Stimulated activated CD8-positive, alpha-beta memory T cell treated with anti-CD3 and anti-CD28 coated beads, Interleukin-12 subunit alpha, Interleukin-12 subunit beta, amount 100 ng/mL, for 4 hours (primary cell): ENCODE measurements at regions not wholly inside any gene's neighbourhood (a gene's known extent, or its start where the extent isn't known, plus 50 kb on each side); places are given as distances from the start of the nearest gene placed in this dataset.
"Not testable (repeated sequence)": the region's sequence is repeated elsewhere in the genome, so short reads cannot be mapped to it uniquely, and the experiment has no call there.

Experiments
- DNase-seq: peaks from one replicate; pipeline ENCODE4 v3.0.0-alpha.2; 2020; ENCODE audit warnings: low read depth

DNA sequence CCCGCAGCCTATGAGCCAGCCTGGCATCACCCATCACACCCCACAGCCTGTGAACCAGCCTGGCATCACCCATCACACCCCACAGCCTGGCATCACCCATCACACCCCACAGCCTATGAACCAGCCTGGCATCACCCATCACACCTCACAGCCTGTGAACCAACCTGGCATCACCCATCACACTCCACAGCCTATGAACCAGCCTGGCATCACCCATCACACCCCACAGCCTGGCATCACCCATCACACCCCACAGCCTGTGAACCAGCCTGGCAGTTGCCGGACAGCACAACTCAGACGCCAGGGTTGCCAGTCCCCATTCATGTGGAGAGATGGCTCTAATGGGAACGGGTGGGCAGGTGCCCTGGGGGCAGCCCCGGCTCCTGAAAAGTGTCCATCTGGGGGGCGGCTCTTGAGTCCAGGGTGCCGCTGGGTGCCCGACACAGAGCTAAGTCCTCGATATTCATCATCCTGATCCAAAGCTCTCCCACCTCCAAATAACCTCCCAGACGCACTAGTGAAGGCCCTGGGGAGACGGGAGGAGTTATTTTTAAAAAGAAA lies 116.9 kb upstream of the AFDN start:
- DNase-seq, result not testable (repeated sequence)

DNA sequence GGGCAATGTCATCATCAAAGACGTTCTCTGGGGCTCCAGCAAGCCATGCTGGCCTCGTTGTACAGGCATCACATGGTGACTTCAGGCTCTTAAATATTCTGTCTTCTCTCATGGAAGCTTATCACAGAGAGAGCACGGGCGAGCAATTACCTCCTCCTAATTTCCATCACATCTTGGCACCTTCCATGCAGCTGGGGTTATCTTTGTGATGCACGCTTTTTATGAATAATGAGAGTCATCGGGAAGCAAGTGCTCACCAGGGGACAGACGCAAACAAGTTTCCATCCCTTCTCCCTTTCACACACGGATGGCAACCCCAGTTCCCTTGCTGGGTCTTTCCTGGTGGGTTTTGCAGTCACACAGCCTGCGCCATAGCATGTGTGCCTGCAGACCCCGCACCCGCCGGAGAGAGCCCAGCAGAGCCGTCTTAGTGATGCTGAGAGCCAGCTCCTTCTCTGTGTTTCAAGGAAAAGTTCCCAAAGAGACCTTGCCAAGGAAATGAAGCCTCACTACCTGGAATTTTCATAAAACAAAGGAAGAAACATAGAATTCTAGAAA lies 116.3 kb upstream of the AFDN start:
- DNase-seq, result no peak

DNA sequence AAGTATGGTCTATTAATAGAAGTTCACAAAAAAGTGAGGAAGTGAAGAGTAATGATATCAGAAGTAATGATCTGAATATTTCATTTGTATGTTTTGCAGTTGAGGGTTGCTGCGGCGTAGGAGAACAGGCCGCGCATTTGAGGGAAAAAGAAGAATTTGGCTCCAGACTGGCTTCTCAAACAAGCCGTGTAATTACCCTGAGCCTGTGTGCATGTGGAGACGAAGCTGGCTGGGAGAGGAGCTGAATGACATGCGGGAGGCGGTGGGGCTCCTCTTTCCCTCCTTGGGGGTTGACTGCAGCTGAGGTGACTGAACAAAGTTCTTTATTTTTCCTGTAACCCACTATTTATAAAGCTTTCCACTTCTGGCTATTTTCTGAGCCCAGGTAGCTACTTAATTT lies 115.5 kb upstream of the AFDN start:
- DNase-seq, result no peak

DNA sequence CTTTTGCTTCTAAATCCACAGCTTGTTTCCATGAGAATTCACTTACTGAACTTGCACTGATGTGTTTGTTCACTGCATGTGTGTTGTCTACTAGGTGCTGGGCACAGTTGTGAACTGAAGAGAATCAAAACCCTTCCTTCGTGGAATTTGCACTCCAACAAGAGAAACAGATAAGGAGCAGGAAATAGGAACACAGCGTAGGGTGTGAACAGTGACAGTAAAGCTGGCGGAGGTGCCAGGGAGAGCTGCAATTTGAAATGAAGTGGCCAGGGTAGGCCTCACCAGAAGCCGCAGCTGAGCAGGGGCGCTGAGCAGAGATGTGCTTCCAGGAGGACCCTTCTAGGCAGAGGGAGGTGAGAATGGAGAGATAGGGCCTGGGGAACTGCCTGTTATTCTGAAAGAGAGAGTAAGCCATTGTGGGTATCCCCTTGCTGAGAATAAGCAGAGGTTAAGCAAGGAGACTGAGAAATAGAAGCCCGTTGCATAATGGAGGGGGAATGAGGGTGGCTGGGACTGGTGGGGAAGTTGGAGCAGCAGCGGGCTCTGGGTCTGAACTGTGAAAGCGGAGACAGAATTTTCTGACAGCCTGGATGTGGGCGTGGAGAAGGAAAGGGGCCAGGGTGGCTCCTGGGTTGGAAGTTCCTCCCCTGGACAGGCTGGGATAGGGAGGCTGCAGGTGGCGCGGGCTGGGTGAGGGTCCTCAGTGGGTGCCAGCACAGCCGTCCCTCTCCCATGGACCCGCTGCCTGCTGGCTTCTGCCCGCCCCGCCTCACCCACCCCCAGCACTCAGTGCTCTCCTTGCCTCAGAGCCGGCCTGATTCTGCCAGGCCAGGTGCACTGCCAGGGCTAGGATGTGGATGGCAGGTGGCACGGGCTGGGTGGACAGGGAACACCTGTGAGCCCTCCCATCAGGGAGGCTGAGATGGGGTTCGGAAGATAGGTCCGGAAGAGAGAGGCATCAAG lies 114.7 kb upstream of the AFDN start:
- DNase-seq, result no peak

DNA sequence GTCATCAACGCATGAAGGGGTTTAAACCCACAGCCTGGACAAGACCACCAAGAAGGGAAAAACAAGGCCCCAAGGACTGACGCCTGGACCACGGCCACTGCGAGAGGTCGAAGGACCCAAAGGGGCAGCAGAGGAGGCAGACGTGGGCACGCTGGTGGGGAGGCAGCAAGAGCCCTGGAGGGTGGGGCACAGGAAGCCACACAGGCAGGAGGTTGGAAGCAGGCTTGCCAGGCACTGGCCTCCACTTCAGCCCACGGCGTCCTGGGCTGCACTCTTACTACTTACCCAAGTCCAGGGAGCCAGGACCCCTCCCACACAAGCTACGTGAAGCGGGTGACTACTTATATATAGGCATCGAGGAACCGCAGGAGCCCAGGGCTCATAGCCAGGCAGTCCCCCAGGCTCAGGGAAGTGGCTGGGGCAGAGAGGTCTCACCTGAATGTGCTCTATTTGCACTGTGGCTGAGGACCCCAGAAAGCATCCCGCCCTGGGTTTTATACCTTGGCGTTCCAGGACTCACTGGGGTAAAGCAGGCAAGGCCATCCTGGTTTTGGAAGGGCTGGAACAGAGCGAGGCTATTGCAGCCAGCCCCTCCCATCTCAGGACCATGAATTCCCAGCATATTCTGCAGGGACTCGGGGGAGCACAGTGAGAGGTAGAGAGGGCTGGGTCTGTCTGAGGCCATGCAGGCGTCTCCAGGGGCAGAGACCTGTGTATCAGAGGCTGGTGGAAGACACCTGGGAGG lies 113.8 kb upstream of the AFDN start:
- DNase-seq, result no peak

DNA sequence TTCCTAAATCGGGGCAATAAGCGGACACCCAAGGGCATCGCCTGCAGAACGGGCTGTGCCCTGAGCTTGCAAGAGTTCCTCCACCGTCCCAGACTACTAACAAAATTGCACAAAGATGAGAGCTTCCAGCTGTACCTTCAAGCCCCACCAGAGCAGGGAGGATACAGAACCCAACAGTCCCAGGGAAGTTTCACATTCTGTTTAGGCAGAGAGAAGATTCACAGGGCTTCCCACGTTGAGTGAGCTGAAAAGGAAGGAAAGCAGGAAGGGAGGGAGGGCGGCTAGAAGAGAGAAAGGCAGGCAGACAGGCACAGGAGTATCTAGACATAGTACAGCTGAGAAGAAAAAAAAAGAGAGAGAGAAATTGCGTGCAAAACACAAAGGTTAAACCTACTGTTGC lies 112.6 kb upstream of the AFDN start:
- no peak for DNase-seq

DNA sequence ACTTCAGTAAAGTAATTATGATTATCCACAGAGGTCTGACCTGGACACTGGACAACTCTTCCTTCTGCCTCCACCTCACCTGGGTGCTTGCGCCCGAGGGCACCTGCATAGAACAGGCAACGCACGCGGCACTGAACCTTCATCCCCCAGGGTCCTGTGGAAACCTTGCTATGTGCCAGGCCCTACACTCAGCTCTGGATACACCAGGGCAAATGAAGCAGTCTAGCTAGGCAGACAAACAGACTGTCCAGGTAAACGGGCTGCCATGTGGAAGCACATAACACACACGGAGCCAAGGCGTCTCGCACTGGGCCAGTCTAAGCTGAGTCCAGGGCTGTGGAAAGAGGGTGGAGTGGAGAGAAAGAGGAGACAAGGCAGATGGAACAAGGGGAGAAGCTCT lies 109.3 kb upstream of the AFDN start:
- DNase-seq, result no peak

DNA sequence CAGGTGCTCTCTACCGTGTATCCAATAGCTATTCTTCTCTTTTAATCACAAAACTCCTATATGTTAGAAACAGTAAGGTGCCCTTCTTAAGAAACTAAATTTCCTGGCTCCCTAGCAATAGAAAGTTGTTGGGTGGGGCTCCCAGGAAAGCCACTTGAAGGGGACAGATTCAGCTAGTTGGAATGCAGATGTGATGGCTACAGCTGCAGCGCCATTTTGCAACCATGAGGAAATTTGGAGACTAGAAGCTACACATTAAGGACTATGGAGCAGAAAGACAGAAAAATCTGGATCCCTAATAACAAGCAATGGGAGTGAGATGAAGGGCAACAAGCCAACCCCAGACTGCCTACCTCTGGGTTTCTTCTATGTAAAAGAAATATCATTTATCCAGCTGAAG lies 108.8 kb upstream of the AFDN start:
- DNase-seq, result no peak

DNA sequence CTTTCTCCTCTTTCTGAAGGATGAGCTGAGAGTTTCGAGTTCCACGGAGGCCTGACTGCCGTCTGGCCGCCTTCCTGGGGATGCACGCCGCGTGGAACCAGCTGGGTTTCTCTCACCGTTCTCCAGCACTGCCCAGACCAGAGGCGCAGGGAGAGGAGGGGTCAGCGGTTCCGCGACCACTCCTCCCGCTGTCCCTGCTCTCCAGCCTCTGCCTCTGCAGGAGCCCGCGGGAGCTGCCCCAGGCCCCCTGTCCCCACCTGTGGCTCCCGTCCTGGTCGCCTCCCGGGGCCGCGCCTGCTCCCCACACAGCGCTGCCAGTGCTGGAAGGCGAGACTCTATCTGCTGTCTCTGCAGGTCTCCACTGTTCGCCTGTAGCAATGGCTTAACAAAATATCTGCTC lies 106.8 kb upstream of the AFDN start:
- DNase-seq, result no peak

DNA sequence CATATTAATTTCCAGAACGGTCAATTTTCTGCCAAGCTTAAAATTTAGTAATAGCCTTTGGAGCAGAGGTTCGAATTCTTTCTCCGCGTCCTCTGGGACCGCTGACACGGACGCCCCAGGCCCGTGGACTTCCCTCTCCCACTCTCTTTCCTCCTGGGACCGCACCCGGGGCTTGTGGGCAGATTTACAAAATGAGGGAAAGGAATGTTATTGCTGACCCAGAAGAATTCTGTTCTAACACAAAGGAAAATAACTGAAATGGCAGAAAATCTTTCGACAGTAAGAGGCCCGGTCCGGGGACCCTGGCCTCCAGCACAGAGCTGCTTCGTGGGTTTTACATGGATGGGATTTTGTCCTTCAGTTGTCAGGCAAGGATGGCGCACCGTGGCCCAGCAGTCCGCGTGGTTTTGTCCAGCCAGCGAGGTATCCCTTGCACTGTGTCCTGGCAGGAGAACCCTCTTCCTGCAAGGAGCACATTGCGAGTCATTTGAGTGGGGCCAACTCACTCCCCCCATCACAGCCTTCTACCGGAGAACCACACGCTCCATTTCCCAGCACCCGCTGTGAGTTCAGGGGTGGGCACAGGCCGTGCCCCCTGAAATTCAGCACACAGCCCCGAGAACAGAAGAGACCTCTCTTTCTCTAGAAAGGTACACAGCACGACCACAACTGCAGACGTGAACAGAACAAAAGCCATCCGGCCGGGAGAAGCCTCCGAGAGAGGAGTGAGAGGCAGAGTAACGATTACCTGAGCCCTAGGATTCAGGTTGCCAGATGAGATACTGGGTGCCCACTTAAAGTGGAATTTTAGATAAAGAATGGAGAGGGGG lies 106.0 kb upstream of the AFDN start:
- no peak for DNase-seq

DNA sequence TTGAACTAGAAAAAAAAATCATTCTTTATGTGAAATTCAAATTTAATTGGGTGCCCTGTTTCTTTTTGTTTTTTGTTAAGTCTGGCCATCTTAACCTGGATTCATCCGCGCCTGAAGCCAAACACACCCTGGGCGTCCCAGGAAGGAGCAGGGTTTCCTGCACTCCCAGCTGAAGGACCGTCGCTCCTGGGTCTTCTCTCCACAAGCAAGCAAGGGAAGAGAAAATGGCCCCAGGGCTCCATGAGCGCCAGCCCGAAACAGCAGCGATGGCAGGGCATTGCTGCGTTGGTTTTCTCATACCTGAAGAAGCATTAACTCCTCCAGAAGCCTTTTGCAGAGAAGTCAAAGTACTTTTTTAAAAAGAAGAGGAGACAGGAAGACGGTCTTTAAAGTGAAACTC lies 105.4 kb upstream of the AFDN start:
- no peak for DNase-seq

DNA sequence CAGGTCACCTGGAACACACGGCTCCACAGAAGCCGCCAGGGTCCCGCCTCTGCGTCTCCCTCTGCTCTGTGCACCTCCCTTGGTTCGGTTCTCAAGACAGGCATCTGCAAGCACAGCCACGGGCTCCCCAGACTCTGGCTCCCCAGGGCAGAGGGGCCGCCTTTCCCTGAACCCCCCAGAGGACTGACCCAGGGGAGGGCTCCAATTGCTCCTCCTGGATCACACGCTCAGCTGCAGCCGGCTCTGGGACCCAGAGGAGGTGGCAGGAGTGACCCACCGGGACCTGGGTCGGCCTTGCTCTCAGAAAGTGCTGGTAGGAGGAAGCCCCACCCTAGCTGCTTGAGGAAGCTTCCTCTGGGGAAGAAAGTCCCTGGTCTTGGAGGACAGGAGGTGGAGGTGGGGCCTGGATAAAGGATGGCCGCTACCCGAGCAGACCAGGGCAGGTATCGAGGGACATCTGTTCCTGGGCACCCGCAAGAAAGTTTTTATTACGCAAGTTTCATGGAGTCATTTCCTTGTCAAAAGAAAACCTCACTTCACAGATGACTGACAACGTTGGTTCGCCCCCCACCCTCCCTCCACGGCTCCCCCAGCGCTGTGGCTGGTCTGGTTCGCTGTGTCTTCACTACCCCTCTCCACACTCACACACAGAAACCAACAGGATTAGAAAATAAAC lies 103.9 kb upstream of the AFDN start:
- DNase-seq, result no peak

DNA sequence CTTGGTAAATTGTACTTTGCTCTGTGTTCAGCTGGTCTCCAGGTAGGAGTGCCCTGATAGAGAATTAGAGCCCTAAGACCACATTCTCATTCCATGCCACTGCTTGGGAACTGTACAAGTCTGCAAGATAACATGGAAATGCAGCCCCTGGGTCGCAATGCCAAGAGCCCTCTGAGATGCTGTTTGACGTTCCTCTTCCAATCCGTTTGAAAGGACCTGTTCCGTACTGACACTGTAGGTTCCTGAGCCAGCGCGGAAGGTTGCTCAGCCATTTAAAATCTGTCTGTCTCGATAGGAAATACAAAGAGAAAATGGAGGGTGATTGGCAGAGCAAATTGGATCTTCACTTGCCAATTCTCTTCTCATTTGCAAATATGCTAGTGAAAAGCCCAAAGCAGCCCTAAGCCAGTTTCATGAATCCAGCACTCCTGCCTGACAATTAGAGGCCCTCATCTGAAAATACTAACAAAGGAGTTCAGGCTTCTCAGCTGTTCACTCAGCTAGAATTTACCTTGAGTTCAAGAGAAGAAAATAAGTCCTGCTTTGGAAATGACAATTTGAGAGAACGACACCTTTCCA lies 100.6 kb upstream of the AFDN start:
- DNase-seq, result no peak

DNA sequence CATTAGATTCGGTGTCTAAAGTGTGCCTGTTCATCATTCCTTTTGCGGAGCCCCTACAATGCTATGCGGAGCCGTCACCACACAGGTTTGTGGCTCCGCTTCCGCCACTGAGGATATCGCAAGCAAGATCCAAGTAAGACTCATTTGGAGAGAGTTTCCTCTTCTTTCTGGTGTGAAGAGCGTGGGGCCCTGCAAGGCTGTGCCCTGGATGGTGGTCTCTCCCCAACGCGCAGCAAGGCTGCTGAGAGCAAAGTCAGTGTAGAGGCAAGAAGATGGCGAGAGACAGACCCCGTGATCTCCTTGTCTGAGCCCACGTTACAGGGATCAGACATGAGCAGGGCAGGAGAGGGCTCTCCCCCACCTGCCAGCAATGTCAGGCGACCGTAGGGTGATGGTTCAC lies 96.3 kb upstream of the AFDN start:
- no peak for DNase-seq

DNA sequence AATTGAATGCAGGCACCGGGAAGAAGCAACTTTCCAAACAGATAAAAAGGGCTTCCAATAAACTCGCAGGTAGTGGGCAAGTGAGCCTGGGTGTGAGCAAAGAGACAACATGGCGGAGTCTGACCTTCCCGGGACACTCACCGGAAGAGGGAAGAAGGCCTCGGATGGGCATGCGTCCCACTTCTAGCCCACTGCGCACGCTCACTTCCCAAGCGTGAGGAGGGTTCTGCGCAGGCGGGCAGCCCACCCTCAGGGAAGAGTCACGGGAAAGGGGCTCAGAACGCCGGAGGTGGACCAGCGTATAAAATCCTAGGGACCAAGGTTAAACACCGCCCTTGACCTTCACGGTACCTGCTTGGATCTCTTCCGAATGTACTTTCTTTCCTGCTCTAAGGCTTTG lies 95.5 kb upstream of the AFDN start:
- DNase-seq, result no peak

DNA sequence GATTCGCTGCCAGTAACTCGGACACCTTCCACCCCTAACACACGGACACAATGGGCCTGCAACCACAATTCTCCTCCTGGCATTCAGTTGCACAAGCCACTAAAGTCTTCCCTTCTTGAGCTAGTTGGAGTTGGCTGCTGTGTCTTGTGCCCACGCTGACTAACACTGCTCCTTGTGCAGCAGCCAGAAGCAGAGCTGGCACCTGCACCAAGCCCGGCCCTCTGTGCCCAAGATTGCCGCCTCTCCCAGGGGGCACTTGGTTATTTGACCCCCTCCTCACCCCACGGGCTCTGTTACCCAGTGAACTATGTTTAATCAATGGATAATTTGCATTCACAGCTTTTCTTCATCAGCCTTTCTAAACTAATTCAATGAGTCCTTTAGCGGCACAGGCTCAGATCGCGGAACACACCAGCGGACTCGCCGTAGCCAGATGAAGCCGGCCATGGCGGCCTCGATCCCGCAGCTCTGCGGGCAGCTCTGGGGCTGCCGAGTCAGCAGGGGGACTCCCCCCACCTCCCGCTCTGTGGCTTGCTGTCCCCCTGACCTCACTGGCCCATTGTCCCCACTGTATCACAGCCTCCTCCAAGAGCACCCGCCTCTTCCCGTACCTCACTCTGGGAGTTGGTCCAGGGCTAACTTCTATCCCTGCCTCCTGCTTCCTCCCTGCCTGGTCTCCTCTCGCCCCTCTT lies 94.8 kb upstream of the AFDN start:
- DNase-seq, result no peak

DNA sequence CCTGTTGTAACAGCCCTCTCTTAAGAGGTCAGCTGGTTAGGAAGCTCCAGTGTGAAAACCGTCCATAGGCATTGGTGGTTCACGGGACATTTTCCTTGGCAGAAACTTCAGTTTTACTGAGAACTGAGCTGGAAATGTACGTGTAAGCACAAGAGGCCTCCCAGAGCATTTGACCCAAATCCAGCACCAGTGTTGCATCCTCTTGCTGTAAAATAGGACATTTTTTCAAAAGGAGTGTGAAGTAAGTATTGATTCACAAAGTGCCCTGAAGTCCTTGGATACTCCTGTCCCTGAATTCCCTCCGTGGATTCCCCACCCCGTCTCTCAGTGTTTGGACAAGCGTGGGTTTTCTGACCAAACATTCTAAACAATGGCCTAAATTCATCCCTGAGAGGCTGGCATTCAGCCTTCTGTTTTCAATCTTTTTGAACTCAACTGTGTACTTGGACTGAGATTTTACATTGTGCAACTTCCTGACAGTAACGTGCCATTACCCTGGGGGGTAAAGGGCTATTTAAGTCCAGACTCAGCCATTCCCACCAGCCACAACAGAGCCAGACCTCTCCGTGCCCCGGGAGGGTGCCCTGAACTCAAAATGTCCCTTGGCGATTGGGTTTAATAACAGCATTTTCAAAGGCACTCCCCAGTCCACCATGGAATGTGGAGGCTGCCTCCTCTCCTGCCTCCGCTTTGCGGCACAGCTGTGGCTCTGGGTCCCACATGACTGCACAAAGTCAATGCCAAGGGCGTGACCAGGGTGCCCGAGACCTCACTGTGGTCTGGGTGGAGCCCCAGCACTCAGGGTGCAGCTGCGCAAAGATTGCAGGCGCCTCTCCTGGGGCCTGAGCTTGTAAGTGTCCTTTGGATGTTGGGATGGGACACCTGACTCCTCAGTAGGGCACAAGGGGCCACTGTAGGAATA lies 92.7 kb upstream of the AFDN start:
- no peak for DNase-seq

DNA sequence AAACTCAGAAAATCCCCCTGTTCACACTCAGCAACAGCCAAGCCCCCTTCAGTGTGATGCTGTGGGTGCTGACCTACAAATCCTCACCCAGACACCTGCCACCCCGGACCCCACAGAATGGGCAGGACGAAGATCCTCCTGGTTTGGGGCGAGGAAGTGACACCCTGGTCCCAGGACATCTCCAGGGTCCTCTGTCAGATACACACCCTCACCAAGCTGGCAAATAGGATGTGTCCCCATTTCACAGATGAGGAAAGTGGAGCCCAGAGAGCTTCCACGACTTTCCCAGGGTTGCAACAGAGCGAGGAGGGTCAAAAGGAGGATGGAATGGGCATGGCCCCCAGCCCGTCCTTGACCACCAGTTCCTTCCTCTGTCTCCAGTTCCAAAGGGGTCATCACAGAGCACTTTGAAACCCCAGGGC lies 92.0 kb upstream of the AFDN start:
- DNase-seq, result no peak
